Stimulated activated CD4-positive, alpha-beta T cell treated with anti-CD3 and anti-CD28 coated beads, Interleukin-2, amount 100 ng/mL, for 24 hours (primary cell): ENCODE measurements at regions not wholly inside any gene's neighbourhood (a gene's known extent, or its start where the extent isn't known, plus 50 kb on each side); places are given as distances from the start of the nearest gene placed in this dataset.
A peak's percentile ranks its signal among the peaks of the same experiment; 100 is the strongest.
"Not testable (repeated sequence)": the region's sequence is repeated elsewhere in the genome, so short reads cannot be mapped to it uniquely, and the experiment has no call there.

Experiments used
- DNase-seq, 2 donors: peaks; one replicate each; pipeline ENCODE4 v3.0.0-alpha.2; 2020

GRCh38 chr9:94033383-94033782 lies 50.9 kb upstream of the PTPDC1 start:
- DNase-seq: no peak

- no peak for DNase-seq
Measured at GRCh38 chr9:94031946-94032345, 52.3 kb upstream of the PTPDC1 start.

- no peak for DNase-seq
Measured at GRCh38 chr9:94031380-94031779, 52.9 kb upstream of the PTPDC1 start.

GRCh38 chr9:94030318-94031179 lies 53.7 kb upstream of the PTPDC1 start:
- peak; percentile 82 to 87 for DNase-seq

GRCh38 chr9:94029932-94030317 lies 54.3 kb upstream of the PTPDC1 start:
- DNase-seq: no peak

- DNase-seq: no peak
Measured at GRCh38 chr9:94026816-94027215, 57.4 kb upstream of the PTPDC1 start.

GRCh38 chr9:94022476-94022875 lies 61.8 kb upstream of the PTPDC1 start:
- not testable (repeated sequence) for DNase-seq

GRCh38 chr9:94020836-94021235 lies 63.4 kb upstream of the PTPDC1 start:
- not testable (repeated sequence) for DNase-seq

- DNase-seq: no peak
Measured at GRCh38 chr9:94018628-94019027, 63.5 kb upstream of the BARX1 start.

GRCh38 chr9:94017939-94018531 lies 62.9 kb upstream of the BARX1 start:
- no peak for DNase-seq

- DNase-seq: no peak
Measured at GRCh38 chr9:94016744-94017143, 61.6 kb upstream of the BARX1 start.

GRCh38 chr9:94014920-94015319 lies 59.8 kb upstream of the BARX1 start:
- DNase-seq: no peak

- DNase-seq: no peak
Measured at GRCh38 chr9:94014066-94014654, 59.0 kb upstream of the BARX1 start.

GRCh38 chr9:94010980-94011533 lies 55.9 kb upstream of the BARX1 start:
- no peak for DNase-seq

GRCh38 chr9:94005272-94005901 lies 50.2 kb upstream of the BARX1 start:
- no peak for DNase-seq
